GM23338 (cell line): ENCODE measurements at regions not wholly inside any gene's neighbourhood (a gene's known extent, or its start where the extent isn't known, plus 50 kb on each side); places are given as distances from the start of the nearest gene placed in this dataset.

ENCODE experiments used
- ATAC-seq: fragments of 200-7000 bp; cut with Tn5 transposase; 3 replicates; pipeline ENCODE4 v1.9.1; 2020
- DNase-seq: peaks from one replicate; pipeline ENCODE4 v3.0.0-alpha.2; 2015; ENCODE audit warnings: low spot score
- H2AFZ ChIP-seq: fragments of 200-600 bp; sonication (generic); 2 replicates; pipeline ENCODE4 v1.8.0; 2016; ENCODE audit warnings: antibody characterized with exemption, mild to moderate bottlenecking, moderate library complexity
- H3F3A ChIP-seq: fragments of 200-600 bp; sonication (generic); replicated peaks from 2 replicates; pipeline ENCODE4 v1.8.0; 2017; ENCODE audit warnings: antibody characterized with exemption, mixed run types, low read depth
- H3K27ac ChIP-seq: fragments of 200-600 bp; sonication (generic); 2 replicates; pipeline ENCODE4 v1.6.1; 2016; ENCODE audit warnings: low read depth
- H3K27me3 ChIP-seq: fragments of 200-600 bp; sonication (generic); 2 replicates; pipeline ENCODE4 v1.8.0; 2016; ENCODE audit warnings: mild to moderate bottlenecking, mixed run types, moderate library complexity; ENCODE audit not compliant: insufficient read depth
- H3K36me3 ChIP-seq: fragments of 200-600 bp; sonication (generic); 2 replicates; pipeline ENCODE4 v1.8.0; 2016; ENCODE audit warnings: mild to moderate bottlenecking; ENCODE audit not compliant: insufficient read depth
- H3K4me1 ChIP-seq: fragments of 200-600 bp; sonication (generic); 2 replicates; pipeline ENCODE4 v1.8.0; 2016; ENCODE audit warnings: mild to moderate bottlenecking, moderate library complexity; ENCODE audit not compliant: insufficient read depth
- H3K4me2 ChIP-seq: fragments of 200-600 bp; sonication (generic); 2 replicates; pipeline ENCODE4 v1.7.1; 2017; ENCODE audit warnings: mixed run types
- H3K4me3 ChIP-seq: fragments of 200-600 bp; sonication (generic); 2 replicates; pipeline ENCODE4 v1.6.1; 2016; ENCODE audit warnings: mixed run types
- H3K79me2 ChIP-seq: fragments of 200-600 bp; sonication (generic); replicated peaks from 2 replicates; pipeline ENCODE4 v1.8.0; 2017; ENCODE audit warnings: mild to moderate bottlenecking; ENCODE audit not compliant: insufficient read depth
- H3K9me2 ChIP-seq: fragments of 200-600 bp; sonication (generic); 2 replicates; pipeline ENCODE4 v1.8.0; 2017; ENCODE audit not compliant: insufficient read depth
- H4K20me1 ChIP-seq: fragments of 200-600 bp; sonication (generic); replicated peaks from 2 replicates; pipeline ENCODE4 v1.8.0; 2017; ENCODE audit warnings: mild to moderate bottlenecking; ENCODE audit not compliant: insufficient read depth
- H3K27ac Mint-ChIP-seq: 2 replicates; pipeline ENCODE4 v1.8.0; 2020; ENCODE audit warnings: inconsistent platforms, mild to moderate bottlenecking, moderate library complexity, mixed read lengths
- H3K27me3 Mint-ChIP-seq: 3 replicates; pipeline ENCODE4 v1.8.0; 2022; ENCODE audit warnings: low read depth, mild to moderate bottlenecking, moderate library complexity, mixed read lengths, inconsistent platforms; ENCODE audit not compliant: insufficient read depth, poor library complexity
- H3K36me3 Mint-ChIP-seq: 3 replicates; pipeline ENCODE4 v1.8.0; 2021; ENCODE audit warnings: low read depth, mild to moderate bottlenecking, inconsistent platforms, moderate library complexity, mixed read lengths
- H3K4me1 Mint-ChIP-seq: 3 replicates; pipeline ENCODE4 v1.8.0; 2020; ENCODE audit warnings: mild to moderate bottlenecking, inconsistent platforms, mixed read lengths
- H3K4me3 Mint-ChIP-seq: 3 replicates; pipeline ENCODE4 v1.8.0; 2021; ENCODE audit warnings: moderate library complexity, mild to moderate bottlenecking, inconsistent platforms, mixed read lengths
- H3K9me3 Mint-ChIP-seq: 3 replicates; pipeline ENCODE4 v1.8.0; 2020; ENCODE audit warnings: moderate library complexity, mild to moderate bottlenecking, inconsistent platforms, mixed read lengths
- CREB1 ChIP-seq: fragments of 250-450 bp; sonication (Bioruptor Pico); IDR thresholded peaks from 2 replicates; pipeline ENCODE4 v1.5.0; 2020; ENCODE audit warnings: low read depth, mild to moderate bottlenecking, moderate library complexity
- EZH2 ChIP-seq: fragments of 200-600 bp; sonication (generic); IDR thresholded peaks from one replicate; pipeline ENCODE4 v1.8.0; 2017; ENCODE audit warnings: antibody characterized with exemption, mild to moderate bottlenecking, low read depth; ENCODE audit not compliant: unreplicated experiment
- EZH2phosphoT487 ChIP-seq: fragments of 200-600 bp; sonication (generic); IDR thresholded peaks from one replicate; pipeline ENCODE4 v1.8.1; 2018; ENCODE audit warnings: antibody characterized with exemption; ENCODE audit not compliant: unreplicated experiment
- JUNB ChIP-seq: IDR thresholded peaks from one replicate; pipeline ENCODE4 v1.6.1; 2016; ENCODE audit warnings: antibody characterized with exemption; ENCODE audit not compliant: unreplicated experiment
- NANOG ChIP-seq: IDR thresholded peaks from 2 replicates; pipeline ENCODE4 v1.6.1; 2016; ENCODE audit warnings: antibody characterized with exemption, borderline replicate concordance
- POLR2AphosphoS5 ChIP-seq: IDR thresholded peaks from 2 replicates; pipeline ENCODE4 v1.6.1; 2016; ENCODE audit warnings: antibody characterized with exemption, low read depth
- STAT1 ChIP-seq: IDR thresholded peaks from one replicate; pipeline ENCODE4 v1.6.1; 2016; ENCODE audit warnings: antibody characterized with exemption; ENCODE audit not compliant: unreplicated experiment
- ZNF331 ChIP-seq: fragments of 250-450 bp; sonication (Bioruptor Pico); IDR thresholded peaks from 2 replicates; pipeline ENCODE4 v1.5.0; 2020; ENCODE audit warnings: low read depth, mild to moderate bottlenecking, moderate library complexity
- TF ChIP-seq, protein P1 (sequence below): IDR thresholded peaks from 2 replicates; pipeline ENCODE4 v1.6.1; 2016; ENCODE audit warnings: antibody characterized with exemption
- TF ChIP-seq, protein P2 (sequence below): IDR thresholded peaks from one replicate; pipeline ENCODE4 v1.6.1; 2018; ENCODE audit warnings: antibody characterized with exemption; ENCODE audit not compliant: unreplicated experiment
- TF ChIP-seq, protein P3 (sequence below): fragments of 250-450 bp; sonication (Bioruptor Pico); IDR thresholded peaks from 2 replicates; pipeline ENCODE4 v1.5.0; 2020; ENCODE audit warnings: mild to moderate bottlenecking, moderate library complexity

DNA sequence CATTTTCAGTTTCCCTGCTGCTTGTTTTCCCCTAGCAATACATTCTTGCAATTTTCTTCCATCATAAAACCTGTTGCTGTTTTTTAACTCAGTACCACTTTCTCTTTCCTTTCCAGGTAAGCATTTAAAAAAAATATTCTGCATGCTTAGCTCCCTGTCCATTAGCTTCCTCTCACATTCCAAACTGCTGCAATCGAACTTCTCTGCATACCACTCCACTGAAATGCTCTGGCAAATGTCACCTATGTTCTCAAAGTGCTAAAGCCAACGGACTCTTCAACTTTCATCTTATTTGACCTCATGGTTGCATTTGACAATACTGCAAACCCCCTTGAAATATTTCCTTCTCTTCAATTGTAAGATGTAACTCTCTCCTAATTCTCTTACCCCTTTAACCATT is 192.7 kb downstream of the ANAPC10 start:
- no peaks in the 10 kb centered on the region for H3K36me3 Mint-ChIP-seq
- Histone ChIP-seq H3K4me2 (no peak overlapping the region), H3K79me2 (no peaks in the 10 kb centered on the region), H3F3A (no peaks in the 10 kb centered on the region), H3K27ac (no peak overlapping the region), H3K36me3 (no peaks in the 10 kb centered on the region), H2AFZ (no peak overlapping the region), H4K20me1 (no peaks in the 10 kb centered on the region), H3K9me2 (peaks cover 4% of the 10 kb centered on the region; the same call in 1 of the 2 replicates), H3K27me3 (no peaks in the 10 kb centered on the region), H3K4me3 (no peak overlapping the region), H3K4me1 (no peaks in the 10 kb centered on the region)
- DNase-seq, result peak; percentile 2
- no peak overlapping the region; the same call in 1 of the 2 replicates for H3K27ac Mint-ChIP-seq
- no peak overlapping the region for H3K4me3 Mint-ChIP-seq
- no peak for ATAC-seq
- no peaks in the 10 kb centered on the region for H3K4me1 Mint-ChIP-seq
- TF ChIP-seq, protein P1, sequence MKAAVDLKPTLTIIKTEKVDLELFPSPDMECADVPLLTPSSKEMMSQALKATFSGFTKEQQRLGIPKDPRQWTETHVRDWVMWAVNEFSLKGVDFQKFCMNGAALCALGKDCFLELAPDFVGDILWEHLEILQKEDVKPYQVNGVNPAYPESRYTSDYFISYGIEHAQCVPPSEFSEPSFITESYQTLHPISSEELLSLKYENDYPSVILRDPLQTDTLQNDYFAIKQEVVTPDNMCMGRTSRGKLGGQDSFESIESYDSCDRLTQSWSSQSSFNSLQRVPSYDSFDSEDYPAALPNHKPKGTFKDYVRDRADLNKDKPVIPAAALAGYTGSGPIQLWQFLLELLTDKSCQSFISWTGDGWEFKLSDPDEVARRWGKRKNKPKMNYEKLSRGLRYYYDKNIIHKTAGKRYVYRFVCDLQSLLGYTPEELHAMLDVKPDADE, result no peak
- TF ChIP-seq STAT1 (no peak), POLR2AphosphoS5 (no peak), CREB1 (CRISPR knock-in tag) (no peak), ZNF331 (CRISPR knock-in tag) (no peak), NANOG (no peak), JUNB (no peak), EZH2 (no peak), EZH2phosphoT487 (no peak)
- TF ChIP-seq, protein P2, sequence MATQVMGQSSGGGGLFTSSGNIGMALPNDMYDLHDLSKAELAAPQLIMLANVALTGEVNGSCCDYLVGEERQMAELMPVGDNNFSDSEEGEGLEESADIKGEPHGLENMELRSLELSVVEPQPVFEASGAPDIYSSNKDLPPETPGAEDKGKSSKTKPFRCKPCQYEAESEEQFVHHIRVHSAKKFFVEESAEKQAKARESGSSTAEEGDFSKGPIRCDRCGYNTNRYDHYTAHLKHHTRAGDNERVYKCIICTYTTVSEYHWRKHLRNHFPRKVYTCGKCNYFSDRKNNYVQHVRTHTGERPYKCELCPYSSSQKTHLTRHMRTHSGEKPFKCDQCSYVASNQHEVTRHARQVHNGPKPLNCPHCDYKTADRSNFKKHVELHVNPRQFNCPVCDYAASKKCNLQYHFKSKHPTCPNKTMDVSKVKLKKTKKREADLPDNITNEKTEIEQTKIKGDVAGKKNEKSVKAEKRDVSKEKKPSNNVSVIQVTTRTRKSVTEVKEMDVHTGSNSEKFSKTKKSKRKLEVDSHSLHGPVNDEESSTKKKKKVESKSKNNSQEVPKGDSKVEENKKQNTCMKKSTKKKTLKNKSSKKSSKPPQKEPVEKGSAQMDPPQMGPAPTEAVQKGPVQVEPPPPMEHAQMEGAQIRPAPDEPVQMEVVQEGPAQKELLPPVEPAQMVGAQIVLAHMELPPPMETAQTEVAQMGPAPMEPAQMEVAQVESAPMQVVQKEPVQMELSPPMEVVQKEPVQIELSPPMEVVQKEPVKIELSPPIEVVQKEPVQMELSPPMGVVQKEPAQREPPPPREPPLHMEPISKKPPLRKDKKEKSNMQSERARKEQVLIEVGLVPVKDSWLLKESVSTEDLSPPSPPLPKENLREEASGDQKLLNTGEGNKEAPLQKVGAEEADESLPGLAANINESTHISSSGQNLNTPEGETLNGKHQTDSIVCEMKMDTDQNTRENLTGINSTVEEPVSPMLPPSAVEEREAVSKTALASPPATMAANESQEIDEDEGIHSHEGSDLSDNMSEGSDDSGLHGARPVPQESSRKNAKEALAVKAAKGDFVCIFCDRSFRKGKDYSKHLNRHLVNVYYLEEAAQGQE, result no peak
- TF ChIP-seq, protein P3, sequence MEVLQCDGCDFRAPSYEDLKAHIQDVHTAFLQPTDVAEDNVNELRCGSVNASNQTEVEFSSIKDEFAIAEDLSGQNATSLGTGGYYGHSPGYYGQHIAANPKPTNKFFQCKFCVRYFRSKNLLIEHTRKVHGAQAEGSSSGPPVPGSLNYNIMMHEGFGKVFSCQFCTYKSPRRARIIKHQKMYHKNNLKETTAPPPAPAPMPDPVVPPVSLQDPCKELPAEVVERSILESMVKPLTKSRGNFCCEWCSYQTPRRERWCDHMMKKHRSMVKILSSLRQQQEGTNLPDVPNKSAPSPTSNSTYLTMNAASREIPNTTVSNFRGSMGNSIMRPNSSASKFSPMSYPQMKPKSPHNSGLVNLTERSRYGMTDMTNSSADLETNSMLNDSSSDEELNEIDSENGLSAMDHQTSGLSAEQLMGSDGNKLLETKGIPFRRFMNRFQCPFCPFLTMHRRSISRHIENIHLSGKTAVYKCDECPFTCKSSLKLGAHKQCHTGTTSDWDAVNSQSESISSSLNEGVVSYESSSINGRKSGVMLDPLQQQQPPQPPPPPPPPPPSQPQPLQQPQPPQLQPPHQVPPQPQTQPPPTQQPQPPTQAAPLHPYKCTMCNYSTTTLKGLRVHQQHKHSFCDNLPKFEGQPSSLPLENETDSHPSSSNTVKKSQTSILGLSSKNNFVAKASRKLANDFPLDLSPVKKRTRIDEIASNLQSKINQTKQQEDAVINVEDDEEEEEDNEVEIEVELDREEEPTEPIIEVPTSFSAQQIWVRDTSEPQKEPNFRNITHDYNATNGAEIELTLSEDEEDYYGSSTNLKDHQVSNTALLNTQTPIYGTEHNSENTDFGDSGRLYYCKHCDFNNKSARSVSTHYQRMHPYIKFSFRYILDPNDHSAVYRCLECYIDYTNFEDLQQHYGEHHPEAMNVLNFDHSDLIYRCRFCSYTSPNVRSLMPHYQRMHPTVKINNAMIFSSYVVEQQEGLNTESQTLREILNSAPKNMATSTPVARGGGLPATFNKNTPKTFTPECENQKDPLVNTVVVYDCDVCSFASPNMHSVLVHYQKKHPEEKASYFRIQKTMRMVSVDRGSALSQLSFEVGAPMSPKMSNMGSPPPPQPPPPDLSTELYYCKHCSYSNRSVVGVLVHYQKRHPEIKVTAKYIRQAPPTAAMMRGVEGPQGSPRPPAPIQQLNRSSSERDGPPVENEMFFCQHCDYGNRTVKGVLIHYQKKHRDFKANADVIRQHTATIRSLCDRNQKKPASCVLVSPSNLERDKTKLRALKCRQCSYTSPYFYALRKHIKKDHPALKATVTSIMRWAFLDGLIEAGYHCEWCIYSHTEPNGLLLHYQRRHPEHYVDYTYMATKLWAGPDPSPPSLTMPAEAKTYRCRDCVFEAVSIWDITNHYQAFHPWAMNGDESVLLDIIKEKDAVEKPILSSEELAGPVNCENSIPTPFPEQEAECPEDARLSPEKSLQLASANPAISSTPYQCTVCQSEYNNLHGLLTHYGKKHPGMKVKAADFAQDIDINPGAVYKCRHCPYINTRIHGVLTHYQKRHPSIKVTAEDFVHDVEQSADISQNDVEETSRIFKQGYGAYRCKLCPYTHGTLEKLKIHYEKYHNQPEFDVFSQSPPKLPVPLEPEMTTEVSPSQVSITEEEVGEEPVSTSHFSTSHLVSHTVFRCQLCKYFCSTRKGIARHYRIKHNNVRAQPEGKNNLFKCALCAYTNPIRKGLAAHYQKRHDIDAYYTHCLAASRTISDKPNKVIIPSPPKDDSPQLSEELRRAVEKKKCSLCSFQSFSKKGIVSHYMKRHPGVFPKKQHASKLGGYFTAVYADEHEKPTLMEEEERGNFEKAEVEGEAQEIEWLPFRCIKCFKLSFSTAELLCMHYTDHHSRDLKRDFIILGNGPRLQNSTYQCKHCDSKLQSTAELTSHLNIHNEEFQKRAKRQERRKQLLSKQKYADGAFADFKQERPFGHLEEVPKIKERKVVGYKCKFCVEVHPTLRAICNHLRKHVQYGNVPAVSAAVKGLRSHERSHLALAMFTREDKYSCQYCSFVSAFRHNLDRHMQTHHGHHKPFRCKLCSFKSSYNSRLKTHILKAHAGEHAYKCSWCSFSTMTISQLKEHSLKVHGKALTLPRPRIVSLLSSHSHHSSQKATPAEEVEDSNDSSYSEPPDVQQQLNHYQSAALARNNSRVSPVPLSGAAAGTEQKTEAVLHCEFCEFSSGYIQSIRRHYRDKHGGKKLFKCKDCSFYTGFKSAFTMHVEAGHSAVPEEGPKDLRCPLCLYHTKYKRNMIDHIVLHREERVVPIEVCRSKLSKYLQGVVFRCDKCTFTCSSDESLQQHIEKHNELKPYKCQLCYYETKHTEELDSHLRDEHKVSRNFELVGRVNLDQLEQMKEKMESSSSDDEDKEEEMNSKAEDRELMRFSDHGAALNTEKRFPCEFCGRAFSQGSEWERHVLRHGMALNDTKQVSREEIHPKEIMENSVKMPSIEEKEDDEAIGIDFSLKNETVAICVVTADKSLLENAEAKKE (CRISPR knock-in tag), result no peak
- H3K9me3 Mint-ChIP-seq, result no peaks in the 10 kb centered on the region
- H3K27me3 Mint-ChIP-seq, result no peaks in the 10 kb centered on the region
